ENCODE measurements at regions not wholly inside any gene's neighbourhood (a gene's known extent, or its start where the extent isn't known, plus 50 kb on each side); places are given as distances from the start of the nearest gene placed in this dataset.
"Not testable (repeated sequence)": the region's sequence is repeated elsewhere in the genome, so short reads cannot be mapped to it uniquely, and the experiment has no call there.

- intact Hi-C loops (cut with DNase I), result no loop called here
- DNase-seq, result peak in 1 of 10 donors; percentile 49
Observed at GRCh38 chr17:36691606-36692005, 90.2 kb downstream of the MRM1 start.

GRCh38 chr17:36695082-36695481 lies 93.7 kb downstream of the MRM1 start:
- intact Hi-C loops (cut with DNase I), result no loop called here
- no peak for DNase-seq

GRCh38 chr17:36695710-36696109 lies 94.3 kb downstream of the MRM1 start:
- intact Hi-C loops (cut with DNase I); DNase-seq: not testable (repeated sequence)

GRCh38 chr17:36696805-36697204 lies 95.4 kb downstream of the MRM1 start:
- intact Hi-C loops (cut with DNase I), result no loop called here
- DNase-seq, result no peak

GRCh38 chr17:36697903-36698530 lies 96.6 kb downstream of the MRM1 start:
- intact Hi-C loops (cut with DNase I), result no loop called here
- no peak for DNase-seq

- DNase-seq, result no peak
- intact Hi-C loops (cut with DNase I), result loop anchor here (10.0 kb wide), 1 partner anchor 77 kb away; no protein-coding TSS in a partner anchor
Observed at GRCh38 chr17:36701429-36702099, 100.2 kb downstream of the MRM1 start.

- intact Hi-C loops (cut with DNase I), result loop anchor here (10.0 kb wide), 1 partner anchor 78 kb away; no protein-coding TSS in a partner anchor
- DNase-seq, result no peak
Observed at GRCh38 chr17:36702636-36703035, 101.3 kb downstream of the MRM1 start.

- intact Hi-C loops (cut with DNase I), result loop anchor here (10.0 kb wide), 1 partner anchor 79 kb away; no protein-coding TSS in a partner anchor
- DNase-seq, result peak in 9 of 10 donors; percentile 13 to 87 (median 45)
Observed at GRCh38 chr17:36703860-36704266, 102.5 kb downstream of the MRM1 start.

- DNase-seq, result no peak
- intact Hi-C loops (cut with DNase I), result loop anchor here (10.0 kb wide), 1 partner anchor 81 kb away; no protein-coding TSS in a partner anchor
Observed at GRCh38 chr17:36705283-36705795, 104.0 kb downstream of the MRM1 start.

GRCh38 chr17:36705874-36706731 lies 104.7 kb downstream of the MRM1 start:
- peak in 2 of 10 donors; percentile 12 to 84 for DNase-seq
- intact Hi-C loops (cut with DNase I), result loop anchor here (10.0 kb wide), 1 partner anchor 81 kb away; no protein-coding TSS in a partner anchor

GRCh38 chr17:36707904-36708303 lies 106.5 kb downstream of the MRM1 start:
- no peak for DNase-seq
- intact Hi-C loops (cut with DNase I), result loop anchor here (10.0 kb wide), 1 partner anchor 83 kb away; no protein-coding TSS in a partner anchor

GRCh38 chr17:36714789-36715188 lies 113.4 kb downstream of the MRM1 start:
- intact Hi-C loops (cut with DNase I), result no loop called here
- peak in 2 of 10 donors; percentile 14 to 28 for DNase-seq

GRCh38 chr17:36715951-36716350 lies 114.6 kb downstream of the MRM1 start:
- intact Hi-C loops (cut with DNase I), result no loop called here
- peak in 1 of 10 donors; percentile 85 for DNase-seq

GRCh38 chr17:36717088-36717487 lies 115.7 kb downstream of the MRM1 start:
- intact Hi-C loops (cut with DNase I), result no loop called here
- no peak for DNase-seq

GRCh38 chr17:36720131-36720530 lies 118.7 kb downstream of the MRM1 start:
- intact Hi-C loops (cut with DNase I), result no loop called here

GRCh38 chr17:36721560-36722120 lies 120.3 kb downstream of the MRM1 start:
- no peak for DNase-seq
- intact Hi-C loops (cut with DNase I), result no loop called here

More at GRCh38 chr17:36720131-36720530, 118.7 kb downstream of the MRM1 start:
- DNase-seq, result no peak

GRCh38 chr17:36722121-36722902 lies 120.9 kb downstream of the MRM1 start:
- peak; percentile 32 to 95 (median 62) for DNase-seq
- intact Hi-C loops (cut with DNase I), result no loop called here

- DNase-seq, result no peak
- intact Hi-C loops (cut with DNase I), result no loop called here
Observed at GRCh38 chr17:36722903-36723263, 121.5 kb downstream of the MRM1 start.

- intact Hi-C loops (cut with DNase I), result no loop called here
- peak in 1 of 10 donors; percentile 73 for DNase-seq
Observed at GRCh38 chr17:36723459-36724025, 122.2 kb downstream of the MRM1 start.
